Adrenal gland (tissue), 9 donors: ENCODE measurements at regions not wholly inside any gene's neighbourhood (a gene's known extent, or its start where the extent isn't known, plus 50 kb on each side); places are given as distances from the start of the nearest gene placed in this dataset.

Source experiments
- DNase-seq, 7 donors: peaks; one replicate each; pipeline ENCODE4 v3.0.0-alpha.2; 2019 to 2020
- H3K27ac ChIP-seq, 5 donors: fragments of 200-600 bp; sonication (generic) in 4 of 5; 1 replicate in 3 of 5; 2 replicates in 2 of 5; pipeline versions ENCODE4 v1.5.1 to v1.8.0; 2016 to 2020; ENCODE audit warnings: mild to moderate bottlenecking in 1 of 5
- H3K27me3 ChIP-seq: fragments of 200-600 bp; 2 replicates; pipeline ENCODE4 v1.8.0; 2021
- H3K36me3 ChIP-seq, 2 donors: fragments of 200-600 bp; replicated peaks in 1 of 2; 1 replicate in 1 of 2; 2 replicates in 1 of 2; pipeline versions ENCODE4 v1.5.1 to v1.8.0; 2018 to 2022
- H3K4me1 ChIP-seq, 2 donors: fragments of 200-600 bp; replicated peaks in 1 of 2; 1 replicate in 1 of 2; 2 replicates in 1 of 2; pipeline versions ENCODE4 v1.5.1 to v1.8.0; 2018 to 2021
- H3K4me3 ChIP-seq, 4 donors: fragments of 200-600 bp; sonication (generic) in 3 of 4; one replicate each; pipeline ENCODE4 v1.5.1; 2016 to 2018
- H3K9me3 ChIP-seq, 3 donors: fragments of 200-600 bp; sonication (generic) in 1 of 3; replicated peaks in 1 of 3; 1 replicate in 2 of 3; 2 replicates in 1 of 3; pipeline versions ENCODE4 v1.5.1 to v1.8.0; 2016 to 2021
- CTCF ChIP-seq, 6 experiments: fragments of 450-650 bp in 4 of 6; fragments of 200-600 bp in 2 of 6; sonication (generic) in 1 of 6; IDR thresholded peaks; 1 replicate in 5 of 6; 2 replicates in 1 of 6; pipeline versions ENCODE4 v1.5.1 to v1.8.0; 2016 to 2021; ENCODE audit warnings: antibody characterized with exemption in 6 of 6, mild to moderate bottlenecking in 2 of 6, moderate library complexity in 1 of 6
- POLR2A ChIP-seq, 2 donors: fragments of 450-650 bp; IDR thresholded peaks; one replicate each; pipeline ENCODE4 v1.6.1; 2017; ENCODE audit warnings: antibody characterized with exemption in 2 of 2, mild to moderate bottlenecking in 2 of 2, moderate library complexity in 1 of 2
- WGBS, 4 donors: extraction: QIAGEN DNeasy Blood & Tissue Kit in 2 of 4; methylation state at CpG; one replicate each; pipeline versions ENCODE4 v1.1.5 to v1.1.7; 2013 to 2017; 5-methylcytosine and 5-hydroxymethylcytosine counted together
- intact Hi-C, 2 donors: fragments of 100-400 bp; cut with DNase I; formaldehyde crosslinking; loops; one replicate each; pipeline versions ENCODE4 v1.14.1 to v1.15.0; 2022 to 2023
- donor health status: healthy with polysubstance abuse.
- donor health status: Bipolar disorder and iron deficiency.
- donor health status: DM: yes; HTN: yes; CAD: no.
- donor health status: DM: no; HTN: no; CAD: no.
- donor health status: DM: no; HTN: no; CAD: no.

- peaks cover 0 to 12% of the 10 kb centered on the region in 2 donors for H3K4me1 ChIP-seq
- WGBS, 4 donors, result 92 to 95% (median 93%) methylated on average over 6 of the region's 6 CpGs
- no peaks in the 10 kb centered on the region for H3K27me3 ChIP-seq
- no peak overlapping the region for H3K4me3 ChIP-seq
- H3K9me3 ChIP-seq, result no peaks in the 10 kb centered on the region
- intact Hi-C loops, result no loop called here
- no peak overlapping the region for H3K27ac ChIP-seq
- no peak for DNase-seq
- H3K36me3 ChIP-seq, result no peaks in the 10 kb centered on the region
- TF ChIP-seq CTCF (IDR thresholded peaks at IDR 0.05) (no peak), POLR2A (IDR thresholded peaks at IDR 0.05) (no peak)
Measured at GRCh38 chr13:40114305-40114896, 458.9 kb downstream of the COG6 start.

GRCh38 chr13:40115426-40115825 lies 460.0 kb downstream of the COG6 start:
- Histone ChIP-seq H3K4me3 (no peak overlapping the region), H3K4me1 (peaks cover 0 to 12% of the 10 kb centered on the region in 2 donors), H3K9me3 (no peaks in the 10 kb centered on the region), H3K27me3 (no peaks in the 10 kb centered on the region), H3K36me3 (no peaks in the 10 kb centered on the region), H3K27ac (no peak overlapping the region)
- TF ChIP-seq CTCF (IDR thresholded peaks at IDR 0.05) (no peak), POLR2A (IDR thresholded peaks at IDR 0.05) (no peak)
- intact Hi-C loops, result no loop called here
- 74 to 87% (median 80%) methylated on average over 2 of the region's 2 CpGs for WGBS, 4 donors
- no peak for DNase-seq

- WGBS, 4 donors, result 34 to 38% (median 36%) methylated on average over 6 of the region's 6 CpGs
- intact Hi-C loops, result no loop called here
Measured at GRCh38 chr13:40116008-40116407, 460.5 kb downstream of the COG6 start.

GRCh38 chr13:40118337-40118736 lies 462.9 kb downstream of the COG6 start:
- TF ChIP-seq CTCF (IDR thresholded peaks at IDR 0.05) (no peak), POLR2A (IDR thresholded peaks at IDR 0.05) (no peak)
- no peak overlapping the region for H3K4me3 ChIP-seq
- intact Hi-C loops, result no loop called here
- whole genome bisulfite sequencing, 4 donors, result 76 to 89% (median 85%) methylated on average over 3 of the region's 3 CpGs
- H3K27ac ChIP-seq, result no peak overlapping the region
- no peaks in the 10 kb centered on the region for H3K36me3 ChIP-seq
- no peaks in the 10 kb centered on the region for H3K9me3 ChIP-seq
- H3K4me1 ChIP-seq, result peaks cover 0 to 12% of the 10 kb centered on the region in 2 donors
- DNase-seq, result no peak
- H3K27me3 ChIP-seq, result no peaks in the 10 kb centered on the region

More at GRCh38 chr13:40116008-40116407, 460.5 kb downstream of the COG6 start:
- no peaks in the 10 kb centered on the region for H3K36me3 ChIP-seq
- H3K4me3 ChIP-seq, result no peak overlapping the region
- TF ChIP-seq CTCF (IDR thresholded peaks at IDR 0.05), result no peak
- no peak for TF ChIP-seq POLR2A (IDR thresholded peaks at IDR 0.05)
- no peaks in the 10 kb centered on the region for H3K27me3 ChIP-seq
- no peaks in the 10 kb centered on the region for H3K9me3 ChIP-seq
- H3K4me1 ChIP-seq, result peaks cover 0 to 12% of the 10 kb centered on the region in 2 donors
- H3K27ac ChIP-seq, result no peak overlapping the region
- peak; percentile 33 to 74 (median 57) for DNase-seq
